Endothelial cell of umbilical vein (primary cell): ENCODE measurements at regions not wholly inside any gene's neighbourhood (a gene's known extent, or its start where the extent isn't known, plus 50 kb on each side); places are given as distances from the start of the nearest gene placed in this dataset.

Source experiments
- BruUV-seq: library from RNA; stranded (reverse); fragments of 400-500 nt; replicated peaks from 2 replicates; lab custom pipeline; 2021; lab: Mats Ljungman, UMichigan
- CTCF ChIA-PET: fragments of 300-600, 350-600 bp; sonication (Branson Sonifier 250); formaldehyde crosslinking; loops from one replicate; lab custom pipeline; 2021; ENCODE audit warnings: antibody characterized with exemption, inconsistent platforms; lab: Charles Lee
- POLR2A ChIA-PET: fragments of 300-600, 350-600 bp; sonication (Branson Sonifier 250); formaldehyde crosslinking; loops from one replicate; lab custom pipeline; 2021; ENCODE audit warnings: antibody characterized with exemption, inconsistent platforms; lab: Charles Lee
- DNase-seq: peaks from one replicate; pipeline ENCODE4 v3.0.0-alpha.2; 2011; ENCODE audit warnings: low read depth, low spot score
- FAIRE-seq: peaks from 2 replicates; lab custom pipeline; 2011; peaks lifted over from hg19 to GRCh38; lab: Jason Lieb, UNC
- H2AFZ ChIP-seq: 2 replicates; pipeline ENCODE4 v1.6.0; 2012; ENCODE audit warnings: low read depth, low read length, control low read depth, inconsistent platforms
- H3K27ac ChIP-seq: 2 replicates; pipeline ENCODE4 v1.5.1; 2011; ENCODE audit warnings: low read depth, mild to moderate bottlenecking, control low read depth, low read length, moderate library complexity; ENCODE audit not compliant: insufficient read depth
- H3K27me3 ChIP-seq, 2 experiments: 2 replicates each; pipeline versions ENCODE4 v1.6.0 to v1.6.1; 2011; ENCODE audit warnings: low read length in 2 of 2, mixed read lengths in 1 of 2; ENCODE audit not compliant: control insufficient read depth in 2 of 2, insufficient read depth in 2 of 2
- H3K36me3 ChIP-seq, 2 experiments: 2 replicates in 1 of 2; 3 replicates in 1 of 2; pipeline ENCODE4 v1.5.1; 2011; ENCODE audit warnings: low read length in 2 of 2, mild to moderate bottlenecking in 1 of 2, moderate library complexity in 1 of 2; ENCODE audit not compliant: control insufficient read depth in 2 of 2, insufficient read depth in 2 of 2; ENCODE audit errors: extremely low read depth in 1 of 2
- H3K4me1 ChIP-seq: 3 replicates; pipeline ENCODE4 v1.5.1; 2011; ENCODE audit warnings: mild to moderate bottlenecking, low read length; ENCODE audit not compliant: control insufficient read depth, insufficient read depth; ENCODE audit errors: extremely low read depth
- H3K4me2 ChIP-seq: 2 replicates; pipeline ENCODE4 v1.6.1; 2011; ENCODE audit warnings: low read length, control low read depth, mixed read lengths; ENCODE audit not compliant: insufficient read depth
- H3K4me3 ChIP-seq, 3 experiments: fragments of 200-600 bp in 1 of 3; sonication (generic), shearing (Covaris generic) in 1 of 3; replicated peaks in 1 of 3; 2 replicates each; pipeline ENCODE4 v1.5.1; 2011 to 2016; ENCODE audit warnings: control low read depth in 3 of 3, low read length in 3 of 3, mild to moderate bottlenecking in 2 of 3, inconsistent platforms in 1 of 3, low read depth in 1 of 3, moderate library complexity in 1 of 3; ENCODE audit not compliant: insufficient read depth in 1 of 3
- H3K79me2 ChIP-seq: 2 replicates; pipeline ENCODE4 v1.6.0; 2012; ENCODE audit warnings: low read length, inconsistent platforms; ENCODE audit not compliant: control insufficient read depth, insufficient read depth
- H3K9ac ChIP-seq: replicated peaks from 2 replicates; pipeline ENCODE3; 2011; ENCODE audit warnings: low read length, control low read depth; ENCODE audit not compliant: insufficient read depth; ENCODE audit errors: extremely low read depth
- H3K9me1 ChIP-seq: replicated peaks from 3 replicates; pipeline ENCODE4 v1.6.0; 2011; ENCODE audit warnings: mild to moderate bottlenecking, low read length; ENCODE audit not compliant: control insufficient read depth, insufficient read depth; ENCODE audit errors: extremely low read depth
- H3K9me3 ChIP-seq: replicated peaks from 2 replicates; pipeline ENCODE4 v1.5.1; 2012; ENCODE audit warnings: low read length, inconsistent platforms; ENCODE audit not compliant: control insufficient read depth, insufficient read depth
- H4K20me1 ChIP-seq: replicated peaks from 2 replicates; pipeline ENCODE3; 2011; ENCODE audit warnings: mild to moderate bottlenecking, low read length; ENCODE audit not compliant: control insufficient read depth, insufficient read depth; ENCODE audit errors: extremely low read depth
- CTCF ChIP-seq, 2 donors: IDR thresholded peaks; 1 replicate in 1 of 2; 2 replicates in 1 of 2; pipeline ENCODE4 v1.5.1; 2011; ENCODE audit warnings: low read length in 2 of 2, mild to moderate bottlenecking in 2 of 2, moderate library complexity in 2 of 2, control low read depth in 1 of 2, inconsistent platforms in 1 of 2, low read depth in 1 of 2; ENCODE audit not compliant: insufficient read depth in 1 of 2; ENCODE audit errors: extremely low read depth in 1 of 2
- EZH2 ChIP-seq: IDR thresholded peaks from 2 replicates; pipeline ENCODE4 v1.6.1; 2012; ENCODE audit warnings: borderline replicate concordance, low read depth, mild to moderate bottlenecking, moderate library complexity, low read length, inconsistent platforms; ENCODE audit not compliant: severe bottlenecking
- FOS ChIP-seq: IDR thresholded peaks from 2 replicates; pipeline ENCODE4 v1.6.1; 2011; ENCODE audit warnings: mild to moderate bottlenecking, low read length, moderate library complexity, borderline replicate concordance; ENCODE audit not compliant: insufficient read depth
- GATA2 ChIP-seq: IDR thresholded peaks from 2 replicates; pipeline ENCODE4 v1.7.0; 2011; ENCODE audit warnings: low read depth, mild to moderate bottlenecking, moderate library complexity, mixed read lengths, low read length; ENCODE audit not compliant: insufficient read length, insufficient read depth
- JUN ChIP-seq: IDR thresholded peaks from 2 replicates; pipeline ENCODE4 v1.6.1; 2011; ENCODE audit warnings: borderline replicate concordance, low read depth; ENCODE audit not compliant: insufficient read length, insufficient read depth
- MAX ChIP-seq: IDR thresholded peaks from 2 replicates; pipeline ENCODE4 v1.6.1; 2011; ENCODE audit not compliant: insufficient read depth, insufficient read length
- MYC ChIP-seq: IDR thresholded peaks from one replicate; pipeline ENCODE4 v1.6.1; 2011; ENCODE audit warnings: mild to moderate bottlenecking, low read depth, low read length
- POLR2A ChIP-seq: IDR thresholded peaks from 2 replicates; pipeline ENCODE4 v1.6.1; 2012; ENCODE audit warnings: low read depth, mild to moderate bottlenecking, control low read depth, low read length
- POLR2AphosphoS5 ChIP-seq: IDR thresholded peaks from 2 replicates; pipeline ENCODE4 v1.6.1; 2012; ENCODE audit warnings: low read depth, mild to moderate bottlenecking, control low read depth, low read length, moderate library complexity; ENCODE audit not compliant: insufficient read depth
- dilution Hi-C: fragments of 300-500 bp; cut with MboI; formaldehyde crosslinking; loops from one replicate; pipeline ENCODE4 v1.15.0; 2019; ENCODE audit warnings: low sequenced_read_pairs; ENCODE audit not compliant: extremely low pct_ligation_motif_present
- intact Hi-C: fragments of 100-400 bp; cut with micrococcal nuclease; formaldehyde crosslinking; loops from one replicate; pipeline ENCODE4 v1.10.0; 2022

- no peak for FAIRE-seq
- CTCF ChIA-PET, result no interaction called here
- no peak overlapping the region for H3K4me3 ChIP-seq
These were observed 115.3 kb upstream of the PLPPR1 start for GRCh38 chr9:100913257-100913656.

More at GRCh38 chr9:100913257-100913656, 115.3 kb upstream of the PLPPR1 start:
- dilution Hi-C loops, result no loop called here
- no peaks in the 10 kb centered on the region for H3K36me3 ChIP-seq
- no peaks in the 10 kb centered on the region for H3K4me1 ChIP-seq
- no peaks in the 10 kb centered on the region for H3K79me2 ChIP-seq
- H3K9ac ChIP-seq, result no peak overlapping the region
- DNase-seq, result no peak
- no peak overlapping the region for H3K4me2 ChIP-seq
- no TSS peak for BruUV-seq
- H4K20me1 ChIP-seq, result no peaks in the 10 kb centered on the region
- no peaks in the 10 kb centered on the region for H3K9me1 ChIP-seq
- intact Hi-C loops, result no loop called here
- POLR2A ChIA-PET, result no interaction called here
- TF ChIP-seq FOS (no peak), EZH2 (no peak), MAX (no peak), JUN (no peak), GATA2 (no peak), POLR2AphosphoS5 (no peak), CTCF (IDR thresholded peaks at IDR 0.05; ENCODE audit: extremely low read depth in 1 of 2, insufficient read depth in 1 of 2, low read depth in 1 of 2, low read length in 2 of 2) (no peak), POLR2A (no peak), MYC (no peak)
- no peak overlapping the region for H3K27ac ChIP-seq
- H2AFZ ChIP-seq, result no peak overlapping the region
- H3K27me3 ChIP-seq, result no peaks in the 10 kb centered on the region
- H3K9me3 ChIP-seq, result no peaks in the 10 kb centered on the region
